Bronchial epithelial cell (primary cell): ENCODE measurements at regions not wholly inside any gene's neighbourhood (a gene's known extent, or its start where the extent isn't known, plus 50 kb on each side); places are given as distances from the start of the nearest gene placed in this dataset.
"Not testable (repeated sequence)": the region's sequence is repeated elsewhere in the genome, so short reads cannot be mapped to it uniquely, and the experiment has no call there.

Experiments
- DNase-seq: peaks from one replicate; pipeline ENCODE4 v3.0.0-alpha.2; 2010; ENCODE audit warnings: low read depth
- FAIRE-seq: peaks from 2 replicates; lab custom pipeline; 2011; peaks lifted over from hg19 to GRCh38; lab: Jason Lieb, UNC
- H3K27me3 ChIP-seq: 2 replicates; pipeline ENCODE4 v1.5.1; 2011; ENCODE audit warnings: low read length; ENCODE audit not compliant: control insufficient read depth, insufficient read depth
- H3K36me3 ChIP-seq: 2 replicates; pipeline ENCODE4 v1.5.1; 2011; ENCODE audit warnings: low read length; ENCODE audit not compliant: control insufficient read depth, insufficient read depth
- H3K4me3 ChIP-seq: 2 replicates; pipeline ENCODE4 v1.5.1; 2011; ENCODE audit warnings: mild to moderate bottlenecking, low read depth, low read length, control low read depth
- CTCF ChIP-seq: IDR thresholded peaks from 2 replicates; pipeline ENCODE4 v1.5.1; 2011; ENCODE audit warnings: mild to moderate bottlenecking, moderate library complexity, low read length, control low read depth, inconsistent platforms; ENCODE audit not compliant: insufficient read depth, severe bottlenecking

- H3K27me3 ChIP-seq, result no peaks in the 10 kb centered on the region
- no peaks in the 10 kb centered on the region for H3K36me3 ChIP-seq
- H3K4me3 ChIP-seq, result no peak overlapping the region
- TF ChIP-seq CTCF, result no peak
- FAIRE-seq (no peak), DNase-seq (no peak)
These were observed 78.3 kb downstream of the CRLF2 start for GRCh38 chrX:1134156-1134555.

GRCh38 chrX:1126738-1127137 lies 85.7 kb downstream of the CRLF2 start:
- no peak for TF ChIP-seq CTCF
- H3K27me3 ChIP-seq, result no peaks in the 10 kb centered on the region
- FAIRE-seq (no peak), DNase-seq (no peak)
- H3K4me3 ChIP-seq, result no peak overlapping the region
- H3K36me3 ChIP-seq, result no peaks in the 10 kb centered on the region

- H3K27me3 ChIP-seq, result no peaks in the 10 kb centered on the region
- DNase-seq (no peak), FAIRE-seq (no peak)
- no peak overlapping the region for H3K4me3 ChIP-seq
- TF ChIP-seq CTCF, result no peak
- no peaks in the 10 kb centered on the region for H3K36me3 ChIP-seq
These were observed 87.9 kb downstream of the CRLF2 start for GRCh38 chrX:1124531-1124930.

GRCh38 chrX:1122851-1123250 lies 89.6 kb downstream of the CRLF2 start:
- H3K4me3 ChIP-seq, FAIRE-seq, H3K36me3 ChIP-seq, DNase-seq, H3K27me3 ChIP-seq: not testable (repeated sequence)

GRCh38 chrX:1119275-1119674 lies 93.2 kb downstream of the CRLF2 start:
- no peaks in the 10 kb centered on the region for H3K27me3 ChIP-seq
- no peaks in the 10 kb centered on the region for H3K36me3 ChIP-seq
- H3K4me3 ChIP-seq, result no peak overlapping the region
- TF ChIP-seq CTCF, result no peak
- FAIRE-seq (no peak), DNase-seq (no peak)

- no peak for TF ChIP-seq CTCF
- FAIRE-seq (no peak), DNase-seq (no peak)
- Histone ChIP-seq H3K4me3 (no peak overlapping the region), H3K36me3 (no peaks in the 10 kb centered on the region), H3K27me3 (no peaks in the 10 kb centered on the region)
These were observed 93.8 kb downstream of the CRLF2 start for GRCh38 chrX:1118572-1119199.

GRCh38 chrX:1115411-1115810 lies 97.0 kb downstream of the CRLF2 start:
- not testable (repeated sequence) for FAIRE-seq, DNase-seq

More at GRCh38 chrX:1115411-1115810, 97.0 kb downstream of the CRLF2 start:
- not testable (repeated sequence) for H3K4me3 ChIP-seq, H3K27me3 ChIP-seq, H3K36me3 ChIP-seq
